ENCODE measurements at regions not wholly inside any gene's neighbourhood (a gene's known extent, or its start where the extent isn't known, plus 50 kb on each side); places are given as distances from the start of the nearest gene placed in this dataset.
"Not testable (repeated sequence)": the region's sequence is repeated elsewhere in the genome, so short reads cannot be mapped to it uniquely, and the experiment has no call there.

- not testable (repeated sequence) for DNase-seq (ENCODE audit: low read depth, low spot score); H3K4me3 ChIP-seq (ENCODE audit: low read length)
Measured at GRCh38 chr2:91422102-91422501, 2730.6 kb downstream of the RPIA start.

GRCh38 chr2:91427148-91427547 is 2735.7 kb downstream of the RPIA start:
- not testable (repeated sequence) for DNase-seq (ENCODE audit: low read depth, low spot score)

GRCh38 chr2:91441932-91442245 is 2750.4 kb downstream of the RPIA start:
- H3K4me3 ChIP-seq (ENCODE audit: low read length); DNase-seq (ENCODE audit: low read depth, low spot score): not testable (repeated sequence)

More at GRCh38 chr2:91427148-91427547, 2735.7 kb downstream of the RPIA start:
- H3K4me3 ChIP-seq (ENCODE audit: low read length): not testable (repeated sequence)

- H3K4me3 ChIP-seq (ENCODE audit: low read length): no peak overlapping the region
- no peak for DNase-seq (ENCODE audit: low read depth, low spot score)
Measured at GRCh38 chr2:91442246-91442905, 2750.9 kb downstream of the RPIA start.

GRCh38 chr2:91442906-91443729 is 2751.6 kb downstream of the RPIA start:
- H3K4me3 ChIP-seq (ENCODE audit: low read length): not testable (repeated sequence)

GRCh38 chr2:91443730-91444115 is 2752.2 kb downstream of the RPIA start:
- not testable (repeated sequence) for DNase-seq (ENCODE audit: low read depth, low spot score)

More at GRCh38 chr2:91442906-91443729, 2751.6 kb downstream of the RPIA start:
- DNase-seq (ENCODE audit: low read depth, low spot score): not testable (repeated sequence)

GRCh38 chr2:91445705-91446104 is 2754.2 kb downstream of the RPIA start:
- H3K4me3 ChIP-seq (ENCODE audit: low read length); DNase-seq (ENCODE audit: low read depth, low spot score): not testable (repeated sequence)

More at GRCh38 chr2:91443730-91444115, 2752.2 kb downstream of the RPIA start:
- H3K4me3 ChIP-seq (ENCODE audit: low read length): not testable (repeated sequence)

GRCh38 chr2:91446489-91446888 is 2755.0 kb downstream of the RPIA start:
- DNase-seq (ENCODE audit: low read depth, low spot score); H3K4me3 ChIP-seq (ENCODE audit: low read length): not testable (repeated sequence)

GRCh38 chr2:91446915-91447314 is 2755.4 kb downstream of the RPIA start:
- H3K4me3 ChIP-seq (ENCODE audit: low read length); DNase-seq (ENCODE audit: low read depth, low spot score): not testable (repeated sequence)

GRCh38 chr2:91447508-91447907 is 2756.0 kb downstream of the RPIA start:
- H3K4me3 ChIP-seq (ENCODE audit: low read length); DNase-seq (ENCODE audit: low read depth, low spot score): not testable (repeated sequence)

- H3K4me3 ChIP-seq (ENCODE audit: low read length); DNase-seq (ENCODE audit: low read depth, low spot score): not testable (repeated sequence)
Measured at GRCh38 chr2:91462292-91462691, 2770.8 kb downstream of the RPIA start.

- not testable (repeated sequence) for H3K4me3 ChIP-seq (ENCODE audit: low read length); DNase-seq (ENCODE audit: low read depth, low spot score)
Measured at GRCh38 chr2:91463007-91463406, 2771.5 kb downstream of the RPIA start.

GRCh38 chr2:91466780-91467363 is 2775.4 kb downstream of the RPIA start:
- DNase-seq (ENCODE audit: low read depth, low spot score); H3K4me3 ChIP-seq (ENCODE audit: low read length): not testable (repeated sequence)

- DNase-seq (ENCODE audit: low read depth, low spot score); H3K4me3 ChIP-seq (ENCODE audit: low read length): not testable (repeated sequence)
Measured at GRCh38 chr2:91476244-91476935, 2784.9 kb downstream of the RPIA start.

GRCh38 chr2:91476936-91477246 is 2785.4 kb downstream of the RPIA start:
- DNase-seq (ENCODE audit: low read depth, low spot score); H3K4me3 ChIP-seq (ENCODE audit: low read length): not testable (repeated sequence)

- not testable (repeated sequence) for H3K4me3 ChIP-seq (ENCODE audit: low read length); DNase-seq (ENCODE audit: low read depth, low spot score)
Measured at GRCh38 chr2:91477291-91477690, 2785.8 kb downstream of the RPIA start.

- no peak for DNase-seq (ENCODE audit: low read depth, low spot score)
- H3K4me3 ChIP-seq (ENCODE audit: low read length): no peak overlapping the region
Measured at GRCh38 chr2:91477731-91478672, 2786.5 kb downstream of the RPIA start.

- not testable (repeated sequence) for H3K4me3 ChIP-seq (ENCODE audit: low read length); DNase-seq (ENCODE audit: low read depth, low spot score)
Measured at GRCh38 chr2:91478851-91479718, 2787.6 kb downstream of the RPIA start.
